ENCODE measurements at regions not wholly inside any gene's neighbourhood (a gene's known extent, or its start where the extent isn't known, plus 50 kb on each side); places are given as distances from the start of the nearest gene placed in this dataset.

DNA sequence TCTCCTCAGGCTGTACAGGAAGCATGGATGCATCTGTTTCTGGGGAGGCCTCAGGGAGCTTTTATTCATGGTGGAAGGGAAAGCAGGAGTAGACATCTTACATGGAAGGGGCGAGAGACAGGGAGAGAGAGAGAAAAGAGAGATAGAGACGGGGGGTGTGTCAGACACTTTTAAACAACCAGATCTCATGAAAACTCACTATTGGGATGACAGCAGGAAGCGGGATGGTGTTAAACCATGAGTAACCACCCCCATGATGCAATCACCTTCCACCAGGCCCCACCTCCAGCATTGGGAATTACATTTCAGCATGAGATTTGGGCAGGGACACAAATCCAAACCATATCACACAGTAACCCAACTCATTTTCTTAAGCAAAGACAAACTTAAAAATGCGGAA is 110.0 kb upstream of the EEA1 start:
- H4K20me1 ChIP-seq (ENCODE audit: insufficient read depth) = no peaks in the 10 kb centered on the region
- H3K79me2 ChIP-seq (replicated peaks; ENCODE audit: insufficient read depth, low read length) = no peaks in the 10 kb centered on the region
- TF ChIP-seq EP300 (conservative IDR thresholded peaks at IDR 0.05; ENCODE audit: poor library complexity, severe bottlenecking) (no peak), MXI1 (conservative IDR thresholded peaks at IDR 0.05; ENCODE audit: poor library complexity, severe bottlenecking) (no peak), TAF1 (IDR thresholded peaks at IDR 0.05; ENCODE audit: low read depth) (no peak), EZH2 (IDR thresholded peaks at IDR 0.05; ENCODE audit: borderline replicate concordance, insufficient read depth, low read length, poor library complexity, severe bottlenecking) (no peak), CTCF (IDR thresholded peaks at IDR 0.05; ENCODE audit: poor library complexity, severe bottlenecking) (no peak), POLR2AphosphoS5 (IDR thresholded peaks at IDR 0.05) (no peak), RAD21 (conservative IDR thresholded peaks at IDR 0.05) (no peak), REST (IDR thresholded peaks at IDR 0.05; ENCODE audit: borderline replicate concordance) (no peak), SMC3 (conservative IDR thresholded peaks at IDR 0.05; ENCODE audit: poor library complexity) (no peak)
- H3K9me3 ChIP-seq (ENCODE audit: low read length) = no peaks in the 10 kb centered on the region
- H3K27me3 ChIP-seq (ENCODE audit: insufficient read depth, low read depth, low read length) = no peaks in the 10 kb centered on the region
- H3K4me2 ChIP-seq (ENCODE audit: low read length) = no peak overlapping the region
- no peak overlapping the region for H3K4me3 ChIP-seq (ENCODE audit: low read length)
- H3K9me2 ChIP-seq (ENCODE audit: insufficient read depth, low read length) = no peaks in the 10 kb centered on the region
- no peak overlapping the region for H2AFZ ChIP-seq (ENCODE audit: low read depth, low read length)
- no peak overlapping the region for H3K9ac ChIP-seq (ENCODE audit: low read length)
- H3K36me3 ChIP-seq (ENCODE audit: insufficient read depth, low read length) = no peaks in the 10 kb centered on the region
- H3F3A ChIP-seq (ENCODE audit: insufficient read depth, low read length, poor library complexity, severe bottlenecking) = no peaks in the 10 kb centered on the region
- no peak overlapping the region for H3K27ac ChIP-seq (ENCODE audit: low read length)

DNA sequence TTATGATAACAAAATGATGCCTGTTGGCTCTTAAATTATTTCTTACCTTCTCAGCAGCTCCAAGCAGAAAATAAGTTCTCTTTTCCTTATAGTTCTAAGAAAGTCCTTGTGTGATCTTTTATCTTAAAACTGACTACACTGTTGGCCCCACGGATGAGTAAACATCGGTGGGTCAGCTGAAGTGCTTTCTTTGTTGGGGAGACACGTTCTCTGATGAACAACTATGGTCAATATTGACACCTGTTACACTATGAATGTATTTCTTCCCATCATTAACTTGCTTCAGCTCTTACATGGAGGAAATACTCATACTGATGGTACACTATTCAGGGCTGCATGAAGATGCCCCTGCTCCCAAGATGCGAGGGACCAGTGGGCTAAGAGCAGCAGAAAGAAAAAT is 110.8 kb upstream of the EEA1 start:
- Histone ChIP-seq H3K36me3 (ENCODE audit: insufficient read depth, low read length) (no peaks in the 10 kb centered on the region), H4K20me1 (ENCODE audit: insufficient read depth) (no peaks in the 10 kb centered on the region), H3K9ac (ENCODE audit: low read length) (no peak overlapping the region), H2AFZ (ENCODE audit: low read depth, low read length) (no peak overlapping the region), H3K79me2 (replicated peaks; ENCODE audit: insufficient read depth, low read length) (no peaks in the 10 kb centered on the region), H3K9me3 (ENCODE audit: low read length) (no peaks in the 10 kb centered on the region), H3K4me2 (ENCODE audit: low read length) (no peak overlapping the region), H3F3A (ENCODE audit: insufficient read depth, low read length, poor library complexity, severe bottlenecking) (no peaks in the 10 kb centered on the region), H3K27ac (ENCODE audit: low read length) (no peak overlapping the region), H3K4me3 (ENCODE audit: low read length) (no peak overlapping the region), H3K9me2 (ENCODE audit: insufficient read depth, low read length) (no peaks in the 10 kb centered on the region), H3K27me3 (ENCODE audit: insufficient read depth, low read depth, low read length) (no peaks in the 10 kb centered on the region)
- TF ChIP-seq MXI1 (conservative IDR thresholded peaks at IDR 0.05; ENCODE audit: poor library complexity, severe bottlenecking) (no peak), TAF1 (IDR thresholded peaks at IDR 0.05; ENCODE audit: low read depth) (no peak)

DNA sequence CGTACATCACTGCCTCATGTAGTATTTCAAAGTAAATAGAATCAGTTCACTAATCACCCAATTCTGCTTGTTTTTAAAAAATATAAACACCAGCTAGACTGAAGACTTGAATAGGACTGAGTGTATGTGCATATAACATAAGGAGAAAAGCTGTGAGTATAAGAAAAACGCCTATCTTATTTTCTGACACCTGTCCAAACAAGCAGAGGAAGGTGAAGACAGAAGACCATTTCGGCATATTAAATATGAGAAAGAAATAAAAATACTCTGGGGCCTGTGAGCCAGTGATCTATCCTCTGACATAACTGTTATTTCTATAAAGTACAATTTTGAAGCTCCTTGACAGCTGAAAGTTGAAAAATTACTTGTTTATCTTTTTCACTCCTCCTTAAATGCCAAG is 111.3 kb upstream of the EEA1 start:
- Histone ChIP-seq H4K20me1 (ENCODE audit: insufficient read depth) (no peaks in the 10 kb centered on the region), H3K27me3 (ENCODE audit: insufficient read depth, low read depth, low read length) (no peaks in the 10 kb centered on the region), H3K9me3 (ENCODE audit: low read length) (no peaks in the 10 kb centered on the region), H3F3A (ENCODE audit: insufficient read depth, low read length, poor library complexity, severe bottlenecking) (no peaks in the 10 kb centered on the region), H3K36me3 (ENCODE audit: insufficient read depth, low read length) (no peaks in the 10 kb centered on the region), H3K9ac (ENCODE audit: low read length) (no peak overlapping the region), H3K9me2 (ENCODE audit: insufficient read depth, low read length) (no peaks in the 10 kb centered on the region), H3K79me2 (replicated peaks; ENCODE audit: insufficient read depth, low read length) (no peaks in the 10 kb centered on the region), H3K27ac (ENCODE audit: low read length) (no peak overlapping the region), H3K4me3 (ENCODE audit: low read length) (no peak overlapping the region), H2AFZ (ENCODE audit: low read depth, low read length) (no peak overlapping the region), H3K4me2 (ENCODE audit: low read length) (no peak overlapping the region)
- TF ChIP-seq MXI1 (conservative IDR thresholded peaks at IDR 0.05; ENCODE audit: poor library complexity, severe bottlenecking) = no peak
- TF ChIP-seq SMC3 (conservative IDR thresholded peaks at IDR 0.05; ENCODE audit: poor library complexity) = no peak
- no peak for TF ChIP-seq EZH2 (IDR thresholded peaks at IDR 0.05; ENCODE audit: borderline replicate concordance, insufficient read depth, low read length, poor library complexity, severe bottlenecking)
- TF ChIP-seq RAD21 (conservative IDR thresholded peaks at IDR 0.05) = no peak
- TF ChIP-seq TAF1 (IDR thresholded peaks at IDR 0.05; ENCODE audit: low read depth) = no peak
- no peak for TF ChIP-seq REST (IDR thresholded peaks at IDR 0.05; ENCODE audit: borderline replicate concordance)
- peak; percentile 78 for TF ChIP-seq POLR2AphosphoS5 (IDR thresholded peaks at IDR 0.05)
- TF ChIP-seq CTCF (IDR thresholded peaks at IDR 0.05; ENCODE audit: poor library complexity, severe bottlenecking) = no peak
- peak; percentile 97 for TF ChIP-seq EP300 (conservative IDR thresholded peaks at IDR 0.05; ENCODE audit: poor library complexity, severe bottlenecking)

Measured in neural cell (in vitro differentiated cells).